Transverse colon (tissue), 4 donors: ENCODE measurements at regions not wholly inside any gene's neighbourhood (a gene's known extent, or its start where the extent isn't known, plus 50 kb on each side); places are given as distances from the start of the nearest gene placed in this dataset.

ENCODE experiments used
- EP300 ChIP-seq: sonication (generic); formaldehyde crosslinking; IDR thresholded peaks from one replicate; pipeline ENCODE4 v1.6.1; 2017; ENCODE audit warnings: antibody characterized with exemption, low read depth
- POLR2AphosphoS5 ChIP-seq, 3 donors: sonication (generic); formaldehyde crosslinking; IDR thresholded peaks; one replicate each; pipeline ENCODE4 v1.6.1; 2016; ENCODE audit warnings: antibody characterized with exemption in 3 of 3
- TF ChIP-seq, protein P1 (sequence below), 5 experiments: fragments of 200-600 bp in 3 of 5; fragments of 450-650 bp in 2 of 5; sonication (generic) in 3 of 5; IDR thresholded peaks; 1 replicate in 2 of 5; 2 replicates in 3 of 5; pipeline ENCODE4 v1.5.1; 2016 to 2017; ENCODE audit warnings: antibody characterized with exemption in 5 of 5, inconsistent platforms in 3 of 5, mild to moderate bottlenecking in 2 of 5, moderate library complexity in 1 of 5

DNA sequence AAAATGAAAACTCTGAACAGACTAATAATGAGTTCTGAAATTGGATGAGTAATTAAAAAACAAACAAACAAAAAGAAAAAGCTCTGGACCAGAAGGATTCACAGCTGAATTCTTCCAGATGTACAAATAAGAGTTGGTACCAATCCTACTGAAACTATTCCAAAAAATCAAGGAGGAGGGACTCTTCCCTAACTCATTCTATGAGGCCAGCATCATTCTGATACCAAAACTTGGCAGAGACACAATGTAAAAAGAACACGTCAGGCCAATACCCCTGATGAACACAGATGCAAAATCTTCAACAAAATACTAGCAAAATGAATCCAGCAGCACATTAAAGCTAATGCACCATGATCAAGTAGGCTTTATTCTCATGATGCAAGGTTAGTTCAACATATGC lies 183.9 kb upstream of the CNOT2 start:
- TF ChIP-seq, protein P1, sequence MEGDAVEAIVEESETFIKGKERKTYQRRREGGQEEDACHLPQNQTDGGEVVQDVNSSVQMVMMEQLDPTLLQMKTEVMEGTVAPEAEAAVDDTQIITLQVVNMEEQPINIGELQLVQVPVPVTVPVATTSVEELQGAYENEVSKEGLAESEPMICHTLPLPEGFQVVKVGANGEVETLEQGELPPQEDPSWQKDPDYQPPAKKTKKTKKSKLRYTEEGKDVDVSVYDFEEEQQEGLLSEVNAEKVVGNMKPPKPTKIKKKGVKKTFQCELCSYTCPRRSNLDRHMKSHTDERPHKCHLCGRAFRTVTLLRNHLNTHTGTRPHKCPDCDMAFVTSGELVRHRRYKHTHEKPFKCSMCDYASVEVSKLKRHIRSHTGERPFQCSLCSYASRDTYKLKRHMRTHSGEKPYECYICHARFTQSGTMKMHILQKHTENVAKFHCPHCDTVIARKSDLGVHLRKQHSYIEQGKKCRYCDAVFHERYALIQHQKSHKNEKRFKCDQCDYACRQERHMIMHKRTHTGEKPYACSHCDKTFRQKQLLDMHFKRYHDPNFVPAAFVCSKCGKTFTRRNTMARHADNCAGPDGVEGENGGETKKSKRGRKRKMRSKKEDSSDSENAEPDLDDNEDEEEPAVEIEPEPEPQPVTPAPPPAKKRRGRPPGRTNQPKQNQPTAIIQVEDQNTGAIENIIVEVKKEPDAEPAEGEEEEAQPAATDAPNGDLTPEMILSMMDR (IDR thresholded peaks at IDR 0.05): no peak
- TF ChIP-seq EP300 (no peak), POLR2AphosphoS5 (IDR thresholded peaks at IDR 0.05) (no peak)
